Fibroblast of skin of left biceps (primary cell): ENCODE measurements at regions not wholly inside any gene's neighbourhood (a gene's known extent, or its start where the extent isn't known, plus 50 kb on each side); places are given as distances from the start of the nearest gene placed in this dataset.
"Not testable (repeated sequence)": the region's sequence is repeated elsewhere in the genome, so short reads cannot be mapped to it uniquely, and the experiment has no call there.

Experiments used
- DNase-seq, 2 experiments: peaks; one replicate each; pipeline ENCODE4 v3.0.0-alpha.2; 2013; ENCODE audit warnings: low read depth in 2 of 2

- not testable (repeated sequence) for DNase-seq
Measured at GRCh38 chr1:761791-762190, 75.3 kb upstream of the OR4F16 start.

- not testable (repeated sequence) for DNase-seq
Measured at GRCh38 chr1:771449-771848, 85.0 kb upstream of the OR4F16 start.

- DNase-seq, result not testable (repeated sequence)
Measured at GRCh38 chr1:777480-778180, 91.2 kb upstream of the OR4F16 start.

GRCh38 chr1:778451-779278, 92.2 kb upstream of the OR4F16 start:
- DNase-seq, result peak; percentile 97

- DNase-seq, result not testable (repeated sequence)
Measured at GRCh38 chr1:779621-780020, 93.2 kb upstream of the OR4F16 start.

- DNase-seq, result no peak
Measured at GRCh38 chr1:788835-789234, 102.4 kb upstream of the OR4F16 start.

GRCh38 chr1:789606-790005, 103.2 kb upstream of the OR4F16 start:
- not testable (repeated sequence) for DNase-seq

GRCh38 chr1:790388-790930, 104.0 kb upstream of the OR4F16 start:
- not testable (repeated sequence) for DNase-seq

GRCh38 chr1:794310-794709, 107.9 kb upstream of the OR4F16 start:
- DNase-seq, result not testable (repeated sequence)

GRCh38 chr1:794918-795584, 108.6 kb upstream of the OR4F16 start:
- DNase-seq, result not testable (repeated sequence)

- not testable (repeated sequence) for DNase-seq
Measured at GRCh38 chr1:797649-798048, 111.2 kb upstream of the OR4F16 start.

- not testable (repeated sequence) for DNase-seq
Measured at GRCh38 chr1:800397-800796, 113.9 kb upstream of the OR4F16 start.

- not testable (repeated sequence) for DNase-seq
Measured at GRCh38 chr1:804378-805115, 118.1 kb upstream of the OR4F16 start.

GRCh38 chr1:805310-805709, 118.4 kb upstream of the SAMD11 start:
- not testable (repeated sequence) for DNase-seq

GRCh38 chr1:807066-807465, 116.7 kb upstream of the SAMD11 start:
- DNase-seq, result not testable (repeated sequence)

GRCh38 chr1:807699-808390, 115.9 kb upstream of the SAMD11 start:
- not testable (repeated sequence) for DNase-seq

GRCh38 chr1:810949-811348, 112.8 kb upstream of the SAMD11 start:
- not testable (repeated sequence) for DNase-seq

- not testable (repeated sequence) for DNase-seq
Measured at GRCh38 chr1:812535-813127, 111.1 kb upstream of the SAMD11 start.

GRCh38 chr1:814543-814942, 109.2 kb upstream of the SAMD11 start:
- DNase-seq, result not testable (repeated sequence)
